Astrocyte (in vitro differentiated cells and primary cell): ENCODE measurements at regions not wholly inside any gene's neighbourhood (a gene's known extent, or its start where the extent isn't known, plus 50 kb on each side); places are given as distances from the start of the nearest gene placed in this dataset.
A peak's percentile ranks its signal among the peaks of the same experiment; 100 is the strongest.

Experiments used
- DNase-seq: peaks from one replicate; pipeline ENCODE4 v3.0.0-alpha.2; 2010; ENCODE audit warnings: low read depth
- FAIRE-seq: peaks from 2 replicates; lab custom pipeline; 2011; peaks lifted over from hg19 to GRCh38; lab: Jason Lieb, UNC
- H2AFZ ChIP-seq: 2 replicates; pipeline ENCODE4 v1.6.0; 2012; ENCODE audit warnings: low read depth, low read length, inconsistent platforms
- H3K27ac ChIP-seq: 2 replicates; pipeline ENCODE4 v1.5.1; 2011; ENCODE audit warnings: low read depth, low read length, inconsistent platforms
- H3K27me3 ChIP-seq: 2 replicates; pipeline ENCODE4 v1.6.0; 2011; ENCODE audit warnings: low read length, inconsistent platforms; ENCODE audit not compliant: insufficient read depth
- H3K36me3 ChIP-seq: 2 replicates; pipeline ENCODE4 v1.5.1; 2011; ENCODE audit warnings: low read length, inconsistent platforms; ENCODE audit not compliant: insufficient read depth
- H3K4me1 ChIP-seq: 2 replicates; pipeline ENCODE4 v1.5.1; 2011; ENCODE audit warnings: low read length, inconsistent platforms; ENCODE audit not compliant: insufficient read depth
- H3K4me2 ChIP-seq: 2 replicates; pipeline ENCODE4 v1.6.0; 2012; ENCODE audit warnings: low read length, inconsistent platforms
- H3K4me3 ChIP-seq: 2 replicates; pipeline ENCODE4 v1.5.1; 2011; ENCODE audit warnings: low read depth, mild to moderate bottlenecking, low read length, inconsistent platforms; ENCODE audit not compliant: insufficient read depth
- H3K79me2 ChIP-seq: 2 replicates; pipeline ENCODE4 v1.6.0; 2012; ENCODE audit warnings: mild to moderate bottlenecking, low read length, inconsistent platforms; ENCODE audit not compliant: insufficient read depth
- H3K9ac ChIP-seq: 2 replicates; pipeline ENCODE4 v1.6.0; 2012; ENCODE audit warnings: mild to moderate bottlenecking, low read length, inconsistent platforms
- H3K9me3 ChIP-seq: 2 replicates; pipeline ENCODE4 v1.5.1; 2012; ENCODE audit warnings: low read depth, mild to moderate bottlenecking, low read length, inconsistent platforms; ENCODE audit not compliant: insufficient read depth
- H4K20me1 ChIP-seq: 2 replicates; pipeline ENCODE4 v1.6.0; 2012; ENCODE audit warnings: low read length, inconsistent platforms; ENCODE audit not compliant: insufficient read depth
- H3K27ac Mint-ChIP-seq: one replicate; pipeline ENCODE4 v1.8.0; 2021; ENCODE audit warnings: mild to moderate bottlenecking, mixed read lengths; ENCODE audit not compliant: unreplicated experiment
- H3K27me3 Mint-ChIP-seq: one replicate; pipeline ENCODE4 v1.8.0; 2021; ENCODE audit warnings: low read depth, mixed read lengths; ENCODE audit not compliant: unreplicated experiment
- H3K36me3 Mint-ChIP-seq: one replicate; pipeline ENCODE4 v1.8.0; 2021; ENCODE audit warnings: low read depth, mixed read lengths; ENCODE audit not compliant: unreplicated experiment
- H3K4me1 Mint-ChIP-seq: one replicate; pipeline ENCODE4 v1.8.0; 2021; ENCODE audit warnings: low read depth, mixed read lengths; ENCODE audit not compliant: unreplicated experiment
- H3K4me3 Mint-ChIP-seq: one replicate; pipeline ENCODE4 v1.8.0; 2021; ENCODE audit warnings: mild to moderate bottlenecking, moderate library complexity, mixed read lengths; ENCODE audit not compliant: unreplicated experiment
- H3K9me3 Mint-ChIP-seq: one replicate; pipeline ENCODE4 v1.8.0; 2021; ENCODE audit warnings: mild to moderate bottlenecking, mixed read lengths; ENCODE audit not compliant: unreplicated experiment
- EZH2 ChIP-seq: IDR thresholded peaks from 2 replicates; pipeline ENCODE4 v1.6.1; 2012; ENCODE audit warnings: mild to moderate bottlenecking, low read length, inconsistent platforms; ENCODE audit not compliant: insufficient read depth
- TF ChIP-seq, protein P1 (sequence below): IDR thresholded peaks from 2 replicates; pipeline ENCODE4 v1.5.1; 2011; ENCODE audit warnings: low read depth, mild to moderate bottlenecking, inconsistent platforms, low read length, moderate library complexity; ENCODE audit not compliant: insufficient read depth

DNA sequence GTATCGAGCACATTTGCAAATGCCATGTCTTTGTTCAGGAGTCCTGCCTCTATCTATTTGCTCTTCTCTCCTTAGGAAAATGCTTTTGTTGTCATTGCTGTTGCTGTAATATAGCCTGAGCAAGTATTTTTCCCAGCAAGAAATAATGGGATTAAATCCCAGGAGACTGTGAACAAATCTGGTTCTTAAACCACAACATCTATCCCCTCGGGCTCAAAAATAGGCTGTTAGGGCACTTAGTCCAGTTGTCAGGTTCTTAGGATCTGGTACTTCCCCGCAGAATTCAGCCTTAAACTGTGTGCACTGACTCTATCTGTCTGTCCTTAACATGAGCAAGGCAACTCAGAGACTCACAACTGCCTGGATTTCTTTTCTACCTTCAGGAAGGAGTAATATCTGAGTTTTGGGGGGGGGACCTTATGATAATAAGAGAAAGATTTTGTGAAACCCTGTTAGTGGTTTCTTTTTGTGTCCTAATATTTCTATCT lies 437.5 kb downstream of the HTR1B start:
- Mint-ChIP-seq H3K9me3 (no peaks in the 10 kb centered on the region), H3K27ac (no peak overlapping the region), H3K27me3 (no peaks in the 10 kb centered on the region), H3K4me3 (no peak overlapping the region), H3K4me1 (peaks cover 15% of the 10 kb centered on the region), H3K36me3 (no peaks in the 10 kb centered on the region)
- Histone ChIP-seq H2AFZ (no peak overlapping the region), H3K36me3 (no peaks in the 10 kb centered on the region), H3K4me1 (no peaks in the 10 kb centered on the region), H3K27ac (no peak overlapping the region), H3K4me3 (no peak overlapping the region), H3K27me3 (no peaks in the 10 kb centered on the region), H3K9me3 (no peaks in the 10 kb centered on the region), H4K20me1 (no peaks in the 10 kb centered on the region), H3K9ac (no peak overlapping the region), H3K4me2 (no peak overlapping the region), H3K79me2 (no peaks in the 10 kb centered on the region)
- no peak for DNase-seq
- FAIRE-seq = no peak
- TF ChIP-seq, protein P1, sequence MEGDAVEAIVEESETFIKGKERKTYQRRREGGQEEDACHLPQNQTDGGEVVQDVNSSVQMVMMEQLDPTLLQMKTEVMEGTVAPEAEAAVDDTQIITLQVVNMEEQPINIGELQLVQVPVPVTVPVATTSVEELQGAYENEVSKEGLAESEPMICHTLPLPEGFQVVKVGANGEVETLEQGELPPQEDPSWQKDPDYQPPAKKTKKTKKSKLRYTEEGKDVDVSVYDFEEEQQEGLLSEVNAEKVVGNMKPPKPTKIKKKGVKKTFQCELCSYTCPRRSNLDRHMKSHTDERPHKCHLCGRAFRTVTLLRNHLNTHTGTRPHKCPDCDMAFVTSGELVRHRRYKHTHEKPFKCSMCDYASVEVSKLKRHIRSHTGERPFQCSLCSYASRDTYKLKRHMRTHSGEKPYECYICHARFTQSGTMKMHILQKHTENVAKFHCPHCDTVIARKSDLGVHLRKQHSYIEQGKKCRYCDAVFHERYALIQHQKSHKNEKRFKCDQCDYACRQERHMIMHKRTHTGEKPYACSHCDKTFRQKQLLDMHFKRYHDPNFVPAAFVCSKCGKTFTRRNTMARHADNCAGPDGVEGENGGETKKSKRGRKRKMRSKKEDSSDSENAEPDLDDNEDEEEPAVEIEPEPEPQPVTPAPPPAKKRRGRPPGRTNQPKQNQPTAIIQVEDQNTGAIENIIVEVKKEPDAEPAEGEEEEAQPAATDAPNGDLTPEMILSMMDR = no peak
- TF ChIP-seq EZH2 = no peak

DNA sequence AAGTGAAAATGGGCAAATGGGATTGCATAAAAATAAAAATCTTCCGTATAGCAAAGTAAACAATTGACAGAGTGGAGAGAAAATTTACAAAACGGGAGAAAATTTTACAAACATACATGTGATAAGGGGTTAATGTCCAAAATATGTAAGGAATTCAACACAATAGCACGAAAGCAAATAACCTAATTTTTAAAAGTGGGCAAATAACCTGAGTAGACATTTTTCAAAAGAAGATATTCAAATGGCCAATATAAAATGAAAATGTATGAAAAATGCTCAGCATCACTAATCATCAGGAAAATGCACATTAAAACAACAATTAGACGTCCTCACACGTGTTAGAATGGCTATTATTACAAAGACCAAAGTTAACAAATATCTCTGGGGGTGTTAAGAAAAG lies 441.5 kb downstream of the HTR1B start:
- H3K4me3 Mint-ChIP-seq = no peak overlapping the region
- H3K4me3 ChIP-seq = no peak overlapping the region
- H3K4me1 Mint-ChIP-seq = peaks cover 5% of the 10 kb centered on the region
- no peaks in the 10 kb centered on the region for H3K27me3 Mint-ChIP-seq
- no peak overlapping the region for H3K9ac ChIP-seq
- no peaks in the 10 kb centered on the region for H3K4me1 ChIP-seq
- H3K79me2 ChIP-seq = no peaks in the 10 kb centered on the region
- H3K9me3 Mint-ChIP-seq = no peaks in the 10 kb centered on the region
- DNase-seq (no peak), FAIRE-seq (no peak)
- no peak overlapping the region for H3K27ac Mint-ChIP-seq
- H4K20me1 ChIP-seq = no peaks in the 10 kb centered on the region
- no peaks in the 10 kb centered on the region for H3K36me3 ChIP-seq
- H3K4me2 ChIP-seq = peak overlapping the region; percentile 1
- no peak for TF ChIP-seq EZH2
- TF ChIP-seq, protein P1 = no peak
- H3K9me3 ChIP-seq = no peaks in the 10 kb centered on the region
- H3K36me3 Mint-ChIP-seq = no peaks in the 10 kb centered on the region
- H2AFZ ChIP-seq = no peak overlapping the region
- no peak overlapping the region for H3K27ac ChIP-seq
- H3K27me3 ChIP-seq = no peaks in the 10 kb centered on the region

DNA sequence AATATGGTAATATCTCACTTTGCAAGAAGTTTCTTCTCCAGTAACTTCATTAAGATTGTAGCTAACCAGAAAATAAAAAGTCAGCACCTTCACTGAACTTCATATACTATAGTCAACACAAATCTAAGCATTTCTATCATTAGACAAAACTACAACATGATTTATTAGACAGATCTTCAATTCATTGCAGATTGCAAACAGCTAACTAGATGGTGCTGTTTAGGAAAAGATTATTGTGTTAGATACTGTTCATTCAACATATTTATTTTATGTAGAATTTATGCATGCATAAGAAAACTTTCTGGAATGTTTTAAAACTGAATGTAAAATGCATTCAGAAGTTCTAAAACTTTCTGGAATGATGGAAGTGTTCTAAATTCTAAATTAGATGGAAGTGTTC lies 442.1 kb downstream of the HTR1B start:
- H3K79me2 ChIP-seq = no peaks in the 10 kb centered on the region
- H4K20me1 ChIP-seq = no peaks in the 10 kb centered on the region
- H3K27me3 ChIP-seq = no peaks in the 10 kb centered on the region
- H3K4me1 Mint-ChIP-seq = no peaks in the 10 kb centered on the region
- no peak overlapping the region for H3K4me3 ChIP-seq
- no peak overlapping the region for H2AFZ ChIP-seq
- DNase-seq (no peak), FAIRE-seq (no peak)
- peak overlapping the region; percentile 1 for H3K4me2 ChIP-seq
- H3K9ac ChIP-seq = no peak overlapping the region
- H3K9me3 ChIP-seq = no peaks in the 10 kb centered on the region
- H3K4me1 ChIP-seq = no peaks in the 10 kb centered on the region
- H3K4me3 Mint-ChIP-seq = no peak overlapping the region
- H3K9me3 Mint-ChIP-seq = no peaks in the 10 kb centered on the region
- TF ChIP-seq, protein P1 = no peak
- no peak for TF ChIP-seq EZH2
- H3K27ac Mint-ChIP-seq = no peak overlapping the region
- no peak overlapping the region for H3K27ac ChIP-seq
- no peaks in the 10 kb centered on the region for H3K27me3 Mint-ChIP-seq
- H3K36me3 Mint-ChIP-seq = no peaks in the 10 kb centered on the region
- no peaks in the 10 kb centered on the region for H3K36me3 ChIP-seq
